GM12891 (cell line): ENCODE measurements at regions not wholly inside any gene's neighbourhood (a gene's known extent, or its start where the extent isn't known, plus 50 kb on each side); places are given as distances from the start of the nearest gene placed in this dataset.
A peak's percentile ranks its signal among the peaks of the same experiment; 100 is the strongest.

ENCODE experiments used
- DNase-seq: peaks from one replicate; pipeline ENCODE4 v3.0.0; 2011; ENCODE audit warnings: low spot score; ENCODE audit not compliant: insufficient read length
- FAIRE-seq: peaks from 2 replicates; lab custom pipeline; 2011; peaks lifted over from hg19 to GRCh38; lab: Jason Lieb, UNC
- PAX5 ChIP-seq: IDR thresholded peaks from 2 replicates; pipeline ENCODE4 v1.6.1; 2011; ENCODE audit warnings: low read length, moderate library complexity, mild to moderate bottlenecking; ENCODE audit not compliant: insufficient read depth, severe bottlenecking
- POLR2A ChIP-seq: IDR thresholded peaks from 2 replicates; pipeline ENCODE4 v1.6.1; 2011; ENCODE audit warnings: low read depth, low read length, control low read depth
- POLR2AphosphoS5 ChIP-seq: IDR thresholded peaks from 2 replicates; pipeline ENCODE4 v1.6.1; 2011; ENCODE audit warnings: low read depth, low read length, control low read depth
- POU2F2 ChIP-seq: IDR thresholded peaks from 2 replicates; pipeline ENCODE4 v1.6.1; 2011; ENCODE audit warnings: low read depth, mild to moderate bottlenecking, control low read depth, low read length, moderate library complexity
- SPI1 ChIP-seq: IDR thresholded peaks from 2 replicates; pipeline ENCODE4 v1.6.1; 2011; ENCODE audit warnings: low read depth, low read length, control low read depth
- TAF1 ChIP-seq: IDR thresholded peaks from 2 replicates; pipeline ENCODE4 v1.6.1; 2011; ENCODE audit warnings: low read depth, low read length, control low read depth

GRCh38 chr2:2935445-2936149 lies 442.0 kb downstream of the EIPR1 start:
- TF ChIP-seq POLR2AphosphoS5 (no peak), PAX5 (no peak), POU2F2 (no peak), POLR2A (no peak), TAF1 (no peak), SPI1 (no peak)
- DNase-seq (no peak), FAIRE-seq (no peak)

GRCh38 chr2:2933426-2933825 lies 444.2 kb downstream of the EIPR1 start:
- DNase-seq (no peak), FAIRE-seq (no peak)
- TF ChIP-seq PAX5 (no peak), SPI1 (no peak), TAF1 (no peak), POLR2A (no peak), POLR2AphosphoS5 (no peak), POU2F2 (no peak)

- DNase-seq (no peak), FAIRE-seq (no peak)
- TF ChIP-seq POLR2AphosphoS5 (no peak), SPI1 (no peak), POU2F2 (no peak), TAF1 (no peak), PAX5 (no peak), POLR2A (no peak)
Observed at GRCh38 chr2:2932692-2933305, 444.8 kb downstream of the EIPR1 start.

- no peak for FAIRE-seq
- TF ChIP-seq POU2F2 (no peak), SPI1 (no peak)
- no peak for DNase-seq
Observed at GRCh38 chr2:2932189-2932588, 445.4 kb downstream of the EIPR1 start.

GRCh38 chr2:2931318-2932075 lies 446.1 kb downstream of the EIPR1 start:
- DNase-seq (no peak), FAIRE-seq (no peak)
- TF ChIP-seq POLR2A (no peak), TAF1 (no peak), SPI1 (no peak), POU2F2 (no peak), PAX5 (no peak), POLR2AphosphoS5 (no peak)

GRCh38 chr2:2930841-2931240 lies 446.8 kb downstream of the EIPR1 start:
- no peak for TF ChIP-seq PAX5
- no peak for DNase-seq
- FAIRE-seq: no peak

- TF ChIP-seq PAX5: no peak
- peak; percentile 85 for TF ChIP-seq SPI1
- peak; percentile 48 for FAIRE-seq
- no peak for DNase-seq
Observed at GRCh38 chr2:2926858-2927175, 450.8 kb downstream of the EIPR1 start.

GRCh38 chr2:2926009-2926857 lies 451.4 kb downstream of the EIPR1 start:
- DNase-seq: no peak
- no peak for FAIRE-seq
- TF ChIP-seq PAX5 (no peak), POLR2AphosphoS5 (no peak), POU2F2 (no peak), POLR2A (no peak), TAF1 (no peak), SPI1 (no peak)

- FAIRE-seq (no peak), DNase-seq (no peak)
- no peak for TF ChIP-seq POLR2A
- no peak for TF ChIP-seq TAF1
Observed at GRCh38 chr2:2922156-2922555, 455.5 kb downstream of the EIPR1 start.

- no peak for FAIRE-seq
- DNase-seq: no peak
- no peak for TF ChIP-seq POLR2AphosphoS5
- TF ChIP-seq PAX5: no peak
- TF ChIP-seq POLR2A: no peak
- TF ChIP-seq POU2F2: no peak
- TF ChIP-seq SPI1: no peak
- no peak for TF ChIP-seq TAF1
Observed at GRCh38 chr2:2921011-2921720, 456.5 kb downstream of the EIPR1 start.
